GM21619 (cell line): ENCODE measurements at regions not wholly inside any gene's neighbourhood (a gene's known extent, or its start where the extent isn't known, plus 50 kb on each side); places are given as distances from the start of the nearest gene placed in this dataset.

Experiments
- ATAC-seq: cut with Tn5 transposase; IDR thresholded peaks from one replicate; pipeline ENCODE4 v1.9.1; 2021; ENCODE audit not compliant: unreplicated experiment

GRCh38 chr2:52258038-52258437, 1226.1 kb upstream of the NRXN1 start:
- ATAC-seq: no peak

GRCh38 chr2:52253416-52253980, 1221.6 kb upstream of the NRXN1 start:
- ATAC-seq: no peak

- no peak for ATAC-seq
Measured at GRCh38 chr2:52238782-52239181, 1206.8 kb upstream of the NRXN1 start.

- no peak for ATAC-seq
Measured at GRCh38 chr2:52222128-52222527, 1190.2 kb upstream of the NRXN1 start.

- no peak for ATAC-seq
Measured at GRCh38 chr2:52220393-52220792, 1188.5 kb upstream of the NRXN1 start.

- ATAC-seq: no peak
Measured at GRCh38 chr2:52210611-52211010, 1178.7 kb upstream of the NRXN1 start.

GRCh38 chr2:52210161-52210560, 1178.2 kb upstream of the NRXN1 start:
- no peak for ATAC-seq

- no peak for ATAC-seq
Measured at GRCh38 chr2:52194342-52194741, 1162.4 kb upstream of the NRXN1 start.

GRCh38 chr2:52193804-52194203, 1161.9 kb upstream of the NRXN1 start:
- no peak for ATAC-seq

GRCh38 chr2:52192656-52193055, 1160.7 kb upstream of the NRXN1 start:
- no peak for ATAC-seq

GRCh38 chr2:52181080-52181479, 1149.1 kb upstream of the NRXN1 start:
- no peak for ATAC-seq

GRCh38 chr2:52178845-52179244, 1146.9 kb upstream of the NRXN1 start:
- no peak for ATAC-seq

- no peak for ATAC-seq
Measured at GRCh38 chr2:52145005-52145404, 1113.1 kb upstream of the NRXN1 start.

GRCh38 chr2:52144590-52144989, 1112.7 kb upstream of the NRXN1 start:
- no peak for ATAC-seq

- ATAC-seq: no peak
Measured at GRCh38 chr2:52141076-52141475, 1109.1 kb upstream of the NRXN1 start.

GRCh38 chr2:52139241-52139640, 1107.3 kb upstream of the NRXN1 start:
- ATAC-seq: no peak

GRCh38 chr2:52135235-52135634, 1103.3 kb upstream of the NRXN1 start:
- ATAC-seq: no peak

- no peak for ATAC-seq
Measured at GRCh38 chr2:52128081-52128480, 1096.1 kb upstream of the NRXN1 start.

- no peak for ATAC-seq
Measured at GRCh38 chr2:52127527-52127926, 1095.6 kb upstream of the NRXN1 start.

- ATAC-seq: no peak
Measured at GRCh38 chr2:52117299-52117698, 1085.4 kb upstream of the NRXN1 start.

- no peak for ATAC-seq
Measured at GRCh38 chr2:52115750-52116149, 1083.8 kb upstream of the NRXN1 start.

GRCh38 chr2:52113338-52113737, 1081.4 kb upstream of the NRXN1 start:
- ATAC-seq: no peak

GRCh38 chr2:52112141-52112540, 1080.2 kb upstream of the NRXN1 start:
- ATAC-seq: no peak

GRCh38 chr2:52107124-52107523, 1075.2 kb upstream of the NRXN1 start:
- no peak for ATAC-seq
